AG09319 (cell line): ENCODE measurements at regions not wholly inside any gene's neighbourhood (a gene's known extent, or its start where the extent isn't known, plus 50 kb on each side); places are given as distances from the start of the nearest gene placed in this dataset.

Experiments used
- DNase-seq: peaks from one replicate; pipeline ENCODE4 v3.0.0-alpha.2; 2010; ENCODE audit warnings: low read depth; ENCODE audit errors: extremely low read depth
- TF ChIP-seq, protein P1 (sequence below): IDR thresholded peaks from 2 replicates; pipeline ENCODE4 v1.5.1; 2011; ENCODE audit warnings: low read depth, mild to moderate bottlenecking, inconsistent platforms, low read length, moderate library complexity

DNA sequence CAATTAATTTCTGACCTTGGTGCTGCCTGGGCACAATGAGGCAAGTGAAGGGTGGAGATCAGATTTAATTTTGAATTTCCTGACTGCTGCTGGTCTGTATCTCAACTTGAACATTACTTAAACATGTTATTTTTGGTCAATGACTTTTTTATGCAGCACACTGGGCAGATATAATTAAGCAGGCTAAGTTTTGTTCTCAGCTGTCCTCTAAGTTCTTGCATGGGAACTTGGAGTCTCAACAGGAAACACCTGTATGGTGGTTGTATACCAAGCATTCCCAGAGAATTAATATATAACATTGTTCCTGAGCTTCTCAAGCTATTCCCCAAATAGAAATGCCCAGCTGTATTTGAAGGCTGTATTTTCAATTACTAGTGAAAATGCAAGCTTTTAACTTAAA, 113.5 kb upstream of the EDNRB start:
- no peak for DNase-seq
- TF ChIP-seq, protein P1, sequence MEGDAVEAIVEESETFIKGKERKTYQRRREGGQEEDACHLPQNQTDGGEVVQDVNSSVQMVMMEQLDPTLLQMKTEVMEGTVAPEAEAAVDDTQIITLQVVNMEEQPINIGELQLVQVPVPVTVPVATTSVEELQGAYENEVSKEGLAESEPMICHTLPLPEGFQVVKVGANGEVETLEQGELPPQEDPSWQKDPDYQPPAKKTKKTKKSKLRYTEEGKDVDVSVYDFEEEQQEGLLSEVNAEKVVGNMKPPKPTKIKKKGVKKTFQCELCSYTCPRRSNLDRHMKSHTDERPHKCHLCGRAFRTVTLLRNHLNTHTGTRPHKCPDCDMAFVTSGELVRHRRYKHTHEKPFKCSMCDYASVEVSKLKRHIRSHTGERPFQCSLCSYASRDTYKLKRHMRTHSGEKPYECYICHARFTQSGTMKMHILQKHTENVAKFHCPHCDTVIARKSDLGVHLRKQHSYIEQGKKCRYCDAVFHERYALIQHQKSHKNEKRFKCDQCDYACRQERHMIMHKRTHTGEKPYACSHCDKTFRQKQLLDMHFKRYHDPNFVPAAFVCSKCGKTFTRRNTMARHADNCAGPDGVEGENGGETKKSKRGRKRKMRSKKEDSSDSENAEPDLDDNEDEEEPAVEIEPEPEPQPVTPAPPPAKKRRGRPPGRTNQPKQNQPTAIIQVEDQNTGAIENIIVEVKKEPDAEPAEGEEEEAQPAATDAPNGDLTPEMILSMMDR: no peak

DNA sequence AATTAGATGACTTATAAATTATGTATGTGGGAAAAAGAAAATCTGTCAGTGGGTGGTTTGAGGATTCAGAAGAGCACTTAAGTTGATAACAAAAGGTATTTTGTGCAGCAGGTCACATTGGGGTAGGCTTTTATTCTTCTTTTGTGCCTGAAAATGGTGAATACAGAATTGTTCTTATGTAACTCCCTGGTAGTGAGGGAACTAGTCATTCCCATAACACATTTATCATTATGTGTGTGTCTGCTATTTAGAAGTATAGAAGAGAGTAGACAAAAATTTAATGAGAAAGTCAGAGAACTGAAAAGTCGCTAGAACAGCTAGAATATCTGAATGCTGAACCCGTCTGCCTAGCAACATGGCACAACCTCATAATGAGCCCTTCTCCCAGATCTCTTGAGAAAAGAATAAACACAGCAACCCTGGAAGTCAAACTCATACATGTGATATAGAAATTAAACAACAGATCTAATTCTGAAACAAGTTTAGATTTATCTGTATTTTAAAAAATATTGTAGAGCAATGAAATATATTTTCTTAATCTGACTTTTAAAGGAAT, 111.8 kb upstream of the EDNRB start:
- DNase-seq: no peak
- TF ChIP-seq, protein P1: no peak

DNA sequence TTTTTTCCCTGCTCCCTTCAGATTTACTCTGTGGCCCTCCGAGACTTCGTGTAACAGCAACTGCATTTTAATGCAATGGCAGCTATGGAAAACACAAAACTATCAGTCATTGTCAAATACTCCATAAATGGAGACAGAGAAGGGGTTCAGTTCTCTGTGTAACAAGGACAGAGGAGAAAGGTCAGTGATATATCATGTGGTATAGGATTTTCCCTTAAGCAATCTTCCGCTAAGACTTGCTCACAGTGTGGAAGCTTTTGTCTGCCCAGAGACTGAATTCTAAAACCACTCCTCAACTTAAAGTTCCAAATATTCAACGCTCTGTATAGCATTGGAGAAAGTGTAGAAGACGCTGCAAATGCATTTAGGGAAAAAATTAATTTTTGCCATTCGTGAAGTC, 111.3 kb upstream of the EDNRB start:
- DNase-seq: no peak
- TF ChIP-seq, protein P1: no peak

DNA sequence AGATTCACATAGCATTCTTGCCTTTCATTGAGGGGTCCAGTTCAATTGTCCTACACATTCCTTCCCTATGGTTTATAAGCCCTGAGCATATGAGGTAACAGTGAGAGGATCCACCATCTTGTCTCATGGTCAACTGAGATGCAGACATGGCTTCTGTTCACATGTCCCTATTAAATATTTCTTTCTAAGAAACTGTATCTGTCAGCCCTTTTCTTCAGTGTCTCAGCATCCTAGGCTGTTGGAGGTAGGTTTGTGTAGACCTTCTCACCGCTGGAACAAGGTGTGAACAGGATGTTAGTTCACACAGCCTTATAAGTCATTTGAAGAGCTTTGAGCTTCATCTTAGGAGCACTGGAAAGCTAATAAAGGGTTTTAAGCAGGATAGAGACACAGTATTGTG, 110.3 kb upstream of the EDNRB start:
- no peak for DNase-seq
- TF ChIP-seq, protein P1: no peak

DNA sequence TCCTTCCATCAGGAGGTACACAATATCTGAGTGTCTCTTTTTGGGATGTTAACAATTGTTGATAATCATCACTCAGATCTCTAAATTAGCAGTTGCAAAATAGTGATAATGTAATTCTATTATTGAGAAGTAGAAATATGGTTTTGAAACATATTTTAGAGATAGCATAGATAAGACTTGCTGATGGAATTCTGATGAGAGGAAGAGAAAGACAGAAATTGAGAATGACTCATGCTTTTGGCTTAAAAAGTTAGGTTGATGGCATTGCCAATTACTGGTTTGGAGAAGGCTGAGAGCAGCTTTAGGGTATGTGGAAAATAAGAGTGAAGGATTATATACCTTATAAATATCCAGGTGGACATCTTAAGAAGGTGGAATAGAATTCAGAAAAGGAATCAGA, 106.4 kb upstream of the EDNRB start:
- no peak for DNase-seq

GRCh38 chr13:78022164-78022877, 103.7 kb upstream of the EDNRB start:
- TF ChIP-seq, protein P1: no peak
- no peak for DNase-seq

More for the DNA sequence above, 106.4 kb upstream of the EDNRB start:
- TF ChIP-seq, protein P1: no peak

GRCh38 chr13:78020861-78021260, 102.2 kb upstream of the EDNRB start:
- TF ChIP-seq, protein P1: no peak
- no peak for DNase-seq
